ENCODE measurements at regions not wholly inside any gene's neighbourhood (a gene's known extent, or its start where the extent isn't known, plus 50 kb on each side); places are given as distances from the start of the nearest gene placed in this dataset.
A peak's percentile ranks its signal among the peaks of the same experiment; 100 is the strongest.

- TF ChIP-seq, protein P1, sequence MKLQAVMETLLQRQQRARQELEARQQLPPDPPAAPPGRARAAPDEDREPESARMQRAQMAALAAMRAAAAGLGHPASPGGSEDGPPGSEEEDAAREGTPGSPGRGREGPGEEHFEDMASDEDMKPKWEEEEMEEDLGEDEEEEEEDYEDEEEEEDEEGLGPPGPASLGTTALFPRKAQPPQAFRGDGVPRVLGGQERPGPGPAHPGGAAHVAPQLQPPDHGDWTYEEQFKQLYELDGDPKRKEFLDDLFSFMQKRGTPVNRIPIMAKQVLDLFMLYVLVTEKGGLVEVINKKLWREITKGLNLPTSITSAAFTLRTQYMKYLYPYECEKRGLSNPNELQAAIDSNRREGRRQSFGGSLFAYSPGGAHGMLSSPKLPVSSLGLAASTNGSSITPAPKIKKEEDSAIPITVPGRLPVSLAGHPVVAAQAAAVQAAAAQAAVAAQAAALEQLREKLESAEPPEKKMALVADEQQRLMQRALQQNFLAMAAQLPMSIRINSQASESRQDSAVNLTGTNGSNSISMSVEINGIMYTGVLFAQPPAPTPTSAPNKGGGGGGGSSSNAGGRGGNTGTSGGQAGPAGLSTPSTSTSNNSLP (IDR thresholded peaks at IDR 0.05; ENCODE audit: low read depth, low read length), result peak; percentile 36; the same call in 1 of the 2 replicates
- TF ChIP-seq ZBTB10 (CRISPR knock-in tag; IDR thresholded peaks at IDR 0.05; ENCODE audit: borderline replicate concordance) (no peak), CCAR2 (optimal IDR thresholded peaks at IDR 0.05; ENCODE audit: low read depth, low read length) (no peak), MEIS1 (CRISPR knock-in tag; IDR thresholded peaks at IDR 0.05; ENCODE audit: borderline replicate concordance) (no peak), THAP11 (CRISPR knock-in tag; IDR thresholded peaks at IDR 0.05) (no peak), ATF1 (CRISPR knock-in tag; IDR thresholded peaks at IDR 0.05) (no peak), ZNF709 (CRISPR knock-in tag; IDR thresholded peaks at IDR 0.05) (no peak), HOXA9 (CRISPR knock-in tag; IDR thresholded peaks at IDR 0.05; ENCODE audit: borderline replicate concordance) (no peak), HHEX (CRISPR knock-in tag; IDR thresholded peaks at IDR 0.05) (no peak), SSRP1 (CRISPR knock-in tag; IDR thresholded peaks at IDR 0.05) (no peak), ATF4 (CRISPR knock-in tag; IDR thresholded peaks at IDR 0.05) (no peak), U2AF2 (IDR thresholded peaks at IDR 0.05; ENCODE audit: low read depth, low read length) (no peak), YEATS2 (CRISPR knock-in tag; IDR thresholded peaks at IDR 0.05; ENCODE audit: borderline replicate concordance) (no peak), ZMAT3 (CRISPR knock-in tag; conservative IDR thresholded peaks at IDR 0.05) (no peak), MYNN (CRISPR knock-in tag; IDR thresholded peaks at IDR 0.05; ENCODE audit: low read depth) (no peak), POLR2G (IDR thresholded peaks at IDR 0.05; ENCODE audit: low read depth, low read length) (no peak), LBX2 (CRISPR knock-in tag; IDR thresholded peaks at IDR 0.05; ENCODE audit: borderline replicate concordance) (no peak), IRF2 (CRISPR knock-in tag; IDR thresholded peaks at IDR 0.05) (no peak), ZNF660 (CRISPR knock-in tag; IDR thresholded peaks at IDR 0.05; ENCODE audit: borderline replicate concordance, low read depth) (no peak), TBP (CRISPR knock-in tag; IDR thresholded peaks at IDR 0.05) (no peak), FOXA3 (CRISPR knock-in tag; IDR thresholded peaks at IDR 0.05) (peak; percentile 58), NR2F1 (CRISPR knock-in tag; IDR thresholded peaks at IDR 0.05) (no peak)
- TF ChIP-seq, protein P2, sequence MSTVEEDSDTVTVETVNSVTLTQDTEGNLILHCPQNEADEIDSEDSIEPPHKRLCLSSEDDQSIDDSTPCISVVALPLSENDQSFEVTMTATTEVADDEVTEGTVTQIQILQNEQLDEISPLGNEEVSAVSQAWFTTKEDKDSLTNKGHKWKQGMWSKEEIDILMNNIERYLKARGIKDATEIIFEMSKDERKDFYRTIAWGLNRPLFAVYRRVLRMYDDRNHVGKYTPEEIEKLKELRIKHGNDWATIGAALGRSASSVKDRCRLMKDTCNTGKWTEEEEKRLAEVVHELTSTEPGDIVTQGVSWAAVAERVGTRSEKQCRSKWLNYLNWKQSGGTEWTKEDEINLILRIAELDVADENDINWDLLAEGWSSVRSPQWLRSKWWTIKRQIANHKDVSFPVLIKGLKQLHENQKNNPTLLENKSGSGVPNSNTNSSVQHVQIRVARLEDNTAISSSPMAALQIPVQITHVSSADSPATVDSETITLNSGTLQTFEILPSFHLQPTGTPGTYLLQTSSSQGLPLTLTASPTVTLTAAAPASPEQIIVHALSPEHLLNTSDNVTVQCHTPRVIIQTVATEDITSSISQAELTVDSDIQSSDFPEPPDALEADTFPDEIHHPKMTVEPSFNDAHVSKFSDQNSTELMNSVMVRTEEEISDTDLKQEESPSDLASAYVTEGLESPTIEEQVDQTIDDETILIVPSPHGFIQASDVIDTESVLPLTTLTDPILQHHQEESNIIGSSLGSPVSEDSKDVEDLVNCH (CRISPR knock-in tag; IDR thresholded peaks at IDR 0.05), result no peak
These were observed 174.8 kb downstream of the TOMM20 start (continued) for GRCh38 chr1:234953655-234954405.
